T-helper 2 cell (primary cell): ENCODE measurements at regions not wholly inside any gene's neighbourhood (a gene's known extent, or its start where the extent isn't known, plus 50 kb on each side); places are given as distances from the start of the nearest gene placed in this dataset.
A peak's percentile ranks its signal among the peaks of the same experiment; 100 is the strongest.

ENCODE experiments used
- DNase-seq, 5 experiments: peaks; one replicate each; pipeline versions ENCODE4 v3.0.0 to v3.0.0-alpha.2; 2012 to 2022

GRCh38 chr2:10520154-10520553, 72.0 kb upstream of the ODC1 start:
- DNase-seq, result peak in 1 of 5 experiments; percentile 22

DNA sequence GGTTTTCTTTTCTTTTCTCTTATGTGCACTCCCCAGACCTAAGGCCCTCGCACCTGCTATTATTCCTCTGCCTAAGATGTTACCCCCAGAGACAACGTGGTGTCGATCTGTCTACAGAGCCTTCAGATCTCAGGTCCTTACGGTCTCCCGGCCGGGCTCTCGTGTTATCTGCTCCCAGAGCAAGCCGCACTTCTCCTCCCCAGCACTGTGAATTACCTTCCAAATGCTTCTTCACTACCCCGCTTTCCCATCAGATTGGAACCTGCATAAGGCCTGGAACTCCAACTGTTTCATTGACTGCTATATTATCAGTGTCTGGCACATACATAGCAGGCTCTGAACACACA, 71.2 kb upstream of the ODC1 start:
- no peak for DNase-seq

DNA sequence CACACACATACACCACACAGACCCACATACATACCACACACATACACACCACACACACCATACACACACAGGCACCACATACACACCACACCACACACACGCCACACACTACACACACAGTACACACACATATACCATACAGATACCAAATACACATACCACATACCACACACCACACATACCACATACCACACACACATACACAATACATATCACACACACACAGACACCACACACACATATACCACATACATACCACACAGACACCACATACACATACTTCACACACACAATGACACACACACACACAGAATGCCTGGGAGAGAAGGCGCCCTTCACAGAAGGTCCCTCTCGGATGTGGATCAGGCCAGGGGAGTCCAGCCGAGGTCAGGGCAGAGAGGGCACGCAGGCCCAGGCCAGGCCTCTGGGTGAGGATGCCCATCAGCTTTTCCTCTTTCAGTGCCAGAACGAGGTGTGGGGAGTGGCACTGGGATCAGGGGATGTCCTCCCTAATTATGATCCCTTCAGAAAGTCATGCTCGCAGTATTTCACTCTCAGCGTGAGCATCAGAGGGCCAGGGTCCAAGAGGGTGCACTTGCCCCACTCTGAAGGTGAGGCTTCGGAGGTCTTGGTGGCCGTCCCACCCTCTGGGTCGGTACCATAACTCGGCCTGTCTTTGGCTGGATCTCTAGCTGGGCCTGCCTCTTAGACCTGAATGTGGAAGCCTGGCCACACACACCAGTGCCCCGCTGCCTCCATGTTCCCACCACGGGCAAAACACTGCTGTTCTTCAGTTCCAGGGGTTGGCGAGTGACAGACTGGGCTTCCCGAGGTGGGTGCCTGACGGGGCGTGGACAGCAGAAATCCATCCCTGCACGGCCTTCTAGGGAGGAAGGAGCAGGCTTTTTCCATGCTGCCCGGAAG, 70.6 kb upstream of the ODC1 start:
- peak in 1 of 5 experiments; percentile 29 for DNase-seq

- no peak for DNase-seq
Observed at GRCh38 chr2:10517351-10518043, 69.4 kb upstream of the ODC1 start.

DNA sequence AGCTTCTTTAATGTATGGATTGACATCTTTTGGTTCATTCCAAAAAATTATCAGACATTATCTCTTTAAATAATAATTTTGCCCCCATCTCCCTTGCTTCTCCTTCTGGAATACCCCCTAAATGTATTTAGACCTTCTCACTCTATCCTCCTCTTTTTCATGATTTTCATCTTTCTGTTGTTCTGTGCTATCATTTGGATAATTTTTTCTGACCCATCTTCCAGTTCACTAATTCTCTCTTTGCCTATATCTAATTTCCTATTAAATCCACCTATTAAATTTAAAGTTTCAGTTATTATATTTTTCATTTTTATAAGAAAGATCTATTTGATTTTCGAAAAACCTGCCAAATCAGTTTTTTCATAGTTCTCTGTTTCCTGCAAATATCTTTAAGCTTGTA, 67.8 kb upstream of the ODC1 start:
- no peak for DNase-seq

- DNase-seq, result no peak
Observed at GRCh38 chr2:10514743-10515142, 66.6 kb upstream of the ODC1 start.

- DNase-seq, result no peak
Observed at GRCh38 chr2:10514273-10514672, 66.1 kb upstream of the ODC1 start.

DNA sequence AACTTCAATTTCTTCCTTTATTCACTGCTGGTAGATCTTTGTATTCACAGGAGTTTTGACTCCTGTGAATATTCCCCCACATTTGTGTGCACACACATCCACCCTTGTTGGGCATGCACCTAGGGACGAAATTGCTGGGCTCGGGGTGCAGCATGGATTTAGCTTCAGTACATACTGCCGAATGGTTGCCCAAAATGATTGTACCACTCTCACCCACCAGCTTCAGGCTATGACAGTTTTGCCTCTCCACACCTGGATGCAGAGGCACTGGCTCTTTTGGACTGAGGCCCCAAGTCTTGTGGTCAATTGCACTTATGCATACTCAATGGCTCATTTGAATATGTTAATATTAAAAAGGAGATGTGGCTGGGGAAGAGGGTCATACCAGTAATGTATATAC, 65.1 kb upstream of the ODC1 start:
- no peak for DNase-seq

DNA sequence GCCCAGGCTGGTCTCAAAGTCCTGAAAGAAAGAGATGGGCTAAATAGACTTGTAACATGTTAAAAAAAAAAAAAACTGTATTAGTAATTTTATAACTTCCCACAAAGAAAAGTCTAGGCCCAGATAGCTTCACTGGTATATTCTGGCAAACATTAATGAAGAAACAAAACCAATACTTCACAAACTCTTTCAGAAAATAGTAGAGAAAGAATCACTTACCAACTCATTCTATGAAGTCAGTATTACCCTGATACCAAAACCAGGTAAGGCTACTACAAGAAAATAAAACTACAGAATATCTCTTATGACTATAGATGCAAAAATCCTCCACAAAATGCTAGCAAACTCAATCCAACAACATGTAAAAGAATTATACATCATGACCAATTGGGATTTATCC, 59.9 kb upstream of the ODC1 start:
- no peak for DNase-seq

DNA sequence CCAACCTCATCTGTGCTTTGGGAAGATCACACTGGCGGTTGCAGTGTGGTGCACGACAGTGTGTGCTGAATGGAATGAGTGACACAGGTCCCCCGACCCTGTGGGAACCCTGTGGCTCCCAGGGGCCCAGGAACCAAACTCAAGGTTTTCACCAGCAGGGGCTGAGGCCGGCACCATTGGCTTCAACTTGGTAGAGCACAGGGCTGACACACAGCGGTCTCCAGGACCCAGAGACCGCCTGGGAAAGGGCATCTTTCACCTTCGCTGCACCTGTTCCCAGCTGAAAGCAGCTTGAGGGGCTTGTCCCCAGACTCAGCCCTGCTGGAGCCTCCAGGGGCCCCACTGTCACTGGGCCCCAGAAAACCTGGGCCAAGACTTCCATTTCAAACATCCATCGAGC, 59.0 kb upstream of the ODC1 start:
- no peak for DNase-seq

DNA sequence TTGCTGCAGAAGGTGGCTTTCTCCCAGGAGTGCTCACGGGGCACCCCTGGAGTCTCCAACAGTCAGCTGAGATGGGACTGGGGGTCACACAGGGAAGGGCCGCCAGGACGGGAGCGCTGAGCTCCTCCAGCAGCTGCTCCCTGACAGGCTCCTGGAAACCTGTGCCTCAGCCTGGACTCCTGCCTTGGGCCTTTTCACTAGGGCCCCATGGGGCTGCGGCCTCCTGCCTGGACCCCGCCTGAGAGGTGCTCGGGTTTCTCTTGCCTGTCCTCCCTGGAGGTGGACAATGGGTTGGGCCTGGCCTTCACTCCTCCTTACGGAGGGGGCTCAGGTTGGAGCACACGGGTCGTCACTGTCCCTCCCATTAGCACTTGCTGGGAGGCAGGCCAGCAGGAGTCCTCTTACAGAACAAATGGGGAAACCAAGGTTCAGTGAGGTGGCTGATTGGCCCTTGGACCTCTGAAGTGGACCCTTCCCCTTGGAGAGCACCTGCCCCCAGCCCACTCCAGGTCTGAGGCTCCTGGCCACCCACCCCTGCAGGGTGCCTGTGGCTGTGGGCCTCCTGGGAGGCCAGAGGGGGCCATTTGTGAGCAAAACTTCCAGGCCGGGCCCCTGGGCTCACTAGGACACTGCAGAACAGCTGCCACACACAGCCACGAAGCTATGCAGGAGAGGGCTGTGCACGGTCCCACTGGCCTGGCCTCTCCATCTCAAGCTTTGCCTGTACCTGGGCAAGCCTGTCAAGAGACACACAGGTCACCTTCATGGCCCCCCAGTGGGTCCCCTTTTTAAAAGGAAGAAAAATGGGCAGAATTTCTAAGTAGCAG, 57.1 kb upstream of the ODC1 start:
- no peak for DNase-seq

GRCh38 chr2:10504370-10504993, 56.4 kb upstream of the ODC1 start:
- no peak for DNase-seq

- DNase-seq, result no peak
Observed at GRCh38 chr2:10502803-10503107, 54.6 kb upstream of the ODC1 start.

DNA sequence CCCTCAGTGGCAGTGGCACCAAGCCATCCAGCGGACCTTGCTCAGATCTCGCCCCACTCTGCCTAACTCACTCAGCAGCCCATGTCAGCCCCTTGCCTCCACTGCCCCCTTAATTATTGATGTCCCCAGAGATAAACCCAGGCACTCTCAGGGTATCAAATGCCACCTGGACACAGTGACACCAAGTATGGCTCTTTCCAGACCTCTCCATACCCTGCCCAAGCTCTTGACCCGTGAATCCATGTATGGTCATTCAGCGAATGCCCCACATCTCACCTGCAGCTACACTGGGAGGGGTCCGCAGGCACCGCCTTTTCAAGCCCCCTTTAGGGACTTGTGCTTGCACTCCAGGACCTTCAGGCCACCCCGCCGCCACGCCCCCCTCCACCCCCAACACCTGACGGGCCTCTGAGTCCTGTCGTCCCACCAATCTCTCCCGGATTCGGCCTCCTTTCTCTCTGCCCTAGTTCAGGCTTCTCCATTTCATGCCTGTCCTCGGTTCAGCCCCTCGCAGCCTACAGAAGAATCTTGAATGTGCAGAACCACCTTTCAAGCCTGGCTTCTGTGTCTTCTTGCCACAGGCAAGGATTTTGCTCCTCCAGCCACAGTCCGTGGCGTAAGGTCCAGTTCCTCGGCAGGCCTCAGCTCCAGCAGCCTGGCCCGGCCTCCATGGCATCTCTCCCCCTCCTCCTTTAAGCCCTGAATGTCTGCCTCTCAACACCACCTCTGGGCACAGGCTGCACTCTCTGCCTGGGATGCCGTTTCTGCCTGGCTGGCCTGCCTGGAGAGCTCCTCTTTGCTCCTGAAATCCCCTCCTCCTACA, 54.1 kb upstream of the ODC1 start:
- DNase-seq, result no peak

DNA sequence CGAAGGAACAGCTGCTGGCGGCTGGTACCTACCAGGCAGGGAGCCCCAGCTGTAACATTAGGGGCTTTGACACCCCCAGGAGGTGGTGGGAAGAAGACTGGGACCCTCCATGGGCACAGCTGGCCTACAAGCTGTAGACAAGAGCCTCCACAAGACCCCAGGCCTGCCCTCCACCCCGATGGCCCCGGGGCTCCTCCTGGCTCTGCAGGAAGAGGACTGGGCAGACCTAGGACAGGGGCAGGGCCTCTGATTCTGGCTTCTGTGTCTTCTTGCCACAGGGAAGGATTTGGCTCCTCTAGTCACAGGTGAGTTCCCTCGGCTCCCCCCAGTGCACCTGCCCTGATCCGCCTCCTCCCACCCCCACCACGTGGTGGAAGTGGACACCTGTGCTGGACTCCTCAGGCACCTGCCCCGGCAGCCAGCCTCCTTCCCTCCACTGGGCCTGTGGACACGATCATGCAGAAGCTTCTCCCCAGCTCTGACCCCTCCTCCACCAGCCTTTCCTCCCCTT, 53.4 kb upstream of the ODC1 start:
- DNase-seq, result no peak

GRCh38 chr2:10500601-10501361, 52.7 kb upstream of the ODC1 start:
- DNase-seq, result no peak

DNA sequence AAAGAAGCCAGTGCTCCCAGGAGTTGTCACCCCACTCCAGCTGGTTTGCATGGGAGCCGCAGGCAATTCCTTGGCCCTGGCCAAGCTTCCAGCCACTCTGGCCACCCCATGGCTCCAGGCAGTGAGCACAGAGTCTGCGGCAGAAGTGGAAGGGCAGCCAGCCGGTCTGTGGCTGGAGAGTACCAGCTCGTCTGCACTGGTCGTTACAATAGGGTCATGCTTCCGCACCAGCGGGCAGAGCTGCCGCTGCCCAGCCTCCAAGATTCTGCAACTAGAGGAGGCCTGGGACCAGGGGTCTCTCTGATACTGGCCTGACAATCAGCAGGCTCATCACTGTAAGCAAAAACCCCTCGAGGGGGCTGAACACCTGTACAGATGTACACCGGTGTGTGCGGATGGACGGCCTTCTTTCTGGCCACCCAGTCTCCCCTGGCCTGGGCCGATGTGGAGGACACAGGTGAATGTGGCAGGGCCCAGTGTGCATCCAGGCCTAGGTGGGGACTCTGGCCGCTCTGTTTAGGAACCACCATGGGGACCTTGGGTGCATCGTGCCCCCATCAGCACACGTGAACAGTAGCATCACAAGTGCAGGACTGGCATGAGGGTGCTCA, 51.9 kb upstream of the ODC1 start:
- no peak for DNase-seq

DNA sequence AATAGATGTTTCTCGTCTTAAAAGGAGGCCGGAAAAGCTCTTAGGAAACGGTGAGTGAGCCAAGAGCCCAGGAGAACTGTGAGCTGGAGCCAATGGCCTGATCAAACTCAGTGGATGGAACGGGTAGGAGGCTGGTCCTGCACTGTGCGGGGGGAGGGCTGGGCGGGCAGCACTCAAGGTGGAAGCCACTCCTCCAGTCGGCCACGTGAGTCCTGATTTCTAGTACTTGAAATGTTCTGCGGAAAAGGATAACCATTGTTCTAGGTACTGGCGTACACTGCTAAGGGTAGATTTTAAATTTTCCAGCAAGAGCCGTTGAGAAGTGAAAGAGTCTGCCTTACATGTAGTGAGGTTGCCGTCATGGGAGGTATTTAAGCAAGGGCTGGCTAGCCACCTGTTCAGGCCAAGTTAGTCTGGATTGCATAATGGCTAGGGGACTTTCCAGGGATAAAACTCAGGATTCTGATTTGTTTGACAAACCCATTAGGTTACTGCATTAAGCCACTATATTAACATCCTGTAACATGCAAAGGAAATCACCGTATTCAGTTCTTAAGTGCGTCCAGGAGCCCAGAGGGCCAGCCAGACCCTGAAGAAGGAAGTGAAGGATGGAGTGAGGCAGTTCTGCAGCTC, 51.3 kb upstream of the ODC1 start:
- DNase-seq, result no peak

DNA sequence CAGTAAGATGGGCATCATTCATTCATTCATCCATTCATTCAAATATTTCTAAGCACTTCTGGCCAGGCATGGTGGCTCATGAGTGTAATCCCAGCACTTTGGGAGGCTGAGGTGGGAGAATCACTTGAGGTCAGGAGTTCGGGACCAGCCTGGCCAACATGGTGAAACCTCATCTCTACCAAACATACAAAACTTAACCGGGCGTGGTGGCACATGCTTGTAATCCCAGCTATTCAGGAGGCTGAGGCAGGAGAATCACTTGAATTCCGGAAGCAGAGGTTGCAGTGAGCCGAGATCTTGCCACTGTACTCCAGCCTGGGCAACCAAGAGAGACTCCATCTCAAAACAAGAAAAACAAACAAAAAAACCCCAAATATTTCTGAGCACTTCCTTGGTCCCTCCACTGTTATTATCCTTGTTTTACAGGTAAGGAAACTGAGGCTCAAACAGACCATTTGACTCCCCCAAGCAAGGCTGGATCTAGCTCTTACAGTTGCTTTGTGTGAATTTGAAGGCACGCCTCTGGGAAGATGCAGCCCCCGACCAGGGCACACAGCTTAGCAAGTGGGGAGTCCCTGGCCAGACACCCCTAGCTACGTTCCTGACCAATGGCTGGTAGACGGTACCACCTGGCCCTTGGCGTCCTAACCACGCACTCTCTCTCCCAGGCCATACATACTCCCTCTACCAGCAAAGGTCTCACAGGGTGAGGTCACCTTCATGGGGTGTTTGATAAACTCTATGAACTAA, 50.6 kb upstream of the ODC1 start:
- DNase-seq, result no peak
